ENCODE measurements at regions not wholly inside any gene's neighbourhood (a gene's known extent, or its start where the extent isn't known, plus 50 kb on each side); places are given as distances from the start of the nearest gene placed in this dataset.
"Not testable (repeated sequence)": the region's sequence is repeated elsewhere in the genome, so short reads cannot be mapped to it uniquely, and the experiment has no call there.

GRCh38 chr9:115548609-115549260 lies 430.8 kb upstream of the TNC start:
- no peak for DNase-seq (ENCODE audit: low spot score)

- DNase-seq (ENCODE audit: low spot score): no peak
These were observed 433.4 kb upstream of the TNC start for GRCh38 chr9:115551396-115551795.

- no peak for DNase-seq (ENCODE audit: low spot score)
These were observed 435.3 kb upstream of the TNC start for GRCh38 chr9:115553060-115553773.

GRCh38 chr9:115556432-115556831 lies 438.5 kb upstream of the TNC start:
- no peak for DNase-seq (ENCODE audit: low spot score)

GRCh38 chr9:115575147-115575546 lies 457.2 kb upstream of the TNC start:
- no peak for DNase-seq (ENCODE audit: low spot score)

GRCh38 chr9:115585458-115585857 lies 467.5 kb upstream of the TNC start:
- not testable (repeated sequence) for DNase-seq (ENCODE audit: low spot score)

GRCh38 chr9:115587310-115587709 lies 469.4 kb upstream of the TNC start:
- no peak for DNase-seq (ENCODE audit: low spot score)

- DNase-seq (ENCODE audit: low spot score): no peak
These were observed 472.1 kb upstream of the TNC start for GRCh38 chr9:115590011-115590410.

- DNase-seq (ENCODE audit: low spot score): no peak
These were observed 473.6 kb upstream of the TNC start for GRCh38 chr9:115591584-115591984.

GRCh38 chr9:115593587-115594091 lies 475.7 kb upstream of the TNC start:
- no peak for DNase-seq (ENCODE audit: low spot score)

- no peak for DNase-seq (ENCODE audit: low spot score)
These were observed 476.6 kb upstream of the TNC start for GRCh38 chr9:115594557-115594956.

- DNase-seq (ENCODE audit: low spot score): peak; percentile 71
These were observed 478.2 kb upstream of the TNC start for GRCh38 chr9:115596021-115596745.

- no peak for DNase-seq (ENCODE audit: low spot score)
These were observed 478.8 kb upstream of the TNC start for GRCh38 chr9:115596746-115597080.

GRCh38 chr9:115597330-115597895 lies 479.5 kb upstream of the TNC start:
- DNase-seq (ENCODE audit: low spot score): no peak

- DNase-seq (ENCODE audit: low spot score): no peak
These were observed 480.8 kb upstream of the TNC start for GRCh38 chr9:115598751-115599150.

- no peak for DNase-seq (ENCODE audit: low spot score)
These were observed 481.9 kb upstream of the TNC start for GRCh38 chr9:115599898-115600297.

- DNase-seq (ENCODE audit: low spot score): no peak
These were observed 483.5 kb upstream of the TNC start for GRCh38 chr9:115601434-115601833.

GRCh38 chr9:115604831-115605483 lies 487.0 kb upstream of the TNC start:
- DNase-seq (ENCODE audit: low spot score): no peak

- DNase-seq (ENCODE audit: low spot score): no peak
These were observed 488.9 kb upstream of the TNC start for GRCh38 chr9:115606838-115607237.

GRCh38 chr9:115614326-115614999 lies 496.5 kb upstream of the TNC start:
- no peak for DNase-seq (ENCODE audit: low spot score)

- DNase-seq (ENCODE audit: low spot score): no peak
These were observed 497.0 kb upstream of the TNC start for GRCh38 chr9:115615000-115615401.

Data from left forelimb (tissue), 1 donor.